Ascending aorta (tissue), 2 donors: ENCODE measurements at regions not wholly inside any gene's neighbourhood (a gene's known extent, or its start where the extent isn't known, plus 50 kb on each side); places are given as distances from the start of the nearest gene placed in this dataset.
"Not testable (repeated sequence)": the region's sequence is repeated elsewhere in the genome, so short reads cannot be mapped to it uniquely, and the experiment has no call there.

Experiments used
- DNase-seq, 2 donors: peaks; one replicate each; pipeline ENCODE4 v3.0.0-alpha.2; 2019; ENCODE audit warnings: low spot score in 2 of 2
- H3K27ac ChIP-seq, 2 donors: fragments of 200-600 bp; sonication (generic); one replicate each; pipeline ENCODE4 v1.5.1; 2016 to 2017; ENCODE audit warnings: mild to moderate bottlenecking in 1 of 2
- H3K27me3 ChIP-seq: fragments of 200-600 bp; sonication (generic); one replicate; pipeline ENCODE4 v1.5.1; 2017
- H3K36me3 ChIP-seq, 2 donors: fragments of 200-600 bp; sonication (generic); one replicate each; pipeline ENCODE4 v1.5.1; 2016
- H3K4me1 ChIP-seq, 2 donors: fragments of 200-600 bp; sonication (generic); one replicate each; pipeline ENCODE4 v1.5.1; 2016 to 2017; ENCODE audit warnings: mild to moderate bottlenecking in 1 of 2
- H3K4me3 ChIP-seq, 2 donors: fragments of 200-600 bp; sonication (generic); one replicate each; pipeline ENCODE4 v1.5.1; 2016 to 2017; ENCODE audit warnings: mild to moderate bottlenecking in 1 of 2
- H3K9me3 ChIP-seq, 2 donors: fragments of 200-600 bp; sonication (generic); one replicate each; pipeline ENCODE4 v1.5.1; 2016
- CTCF ChIP-seq, 3 experiments: fragments of 200-600 bp in 2 of 3; fragments of 450-650 bp in 1 of 3; sonication (generic) in 2 of 3; IDR thresholded peaks; one replicate each; pipeline ENCODE4 v1.5.1; 2016 to 2019; ENCODE audit warnings: antibody characterized with exemption in 3 of 3, mild to moderate bottlenecking in 1 of 3, moderate library complexity in 1 of 3
- intact Hi-C: fragments of 100-400 bp; cut with DNase I; formaldehyde crosslinking; loops from one replicate; pipeline ENCODE4 v1.15.1; 2023

- H3K9me3 ChIP-seq, result no peaks in the 10 kb centered on the region
- H3K4me3 ChIP-seq, result no peak overlapping the region
- H3K27ac ChIP-seq, result peak overlapping the region; percentile 43 to 54
- H3K4me1 ChIP-seq, result peaks cover 0 to 21% of the 10 kb centered on the region in 2 donors
- no peak for DNase-seq
- H3K36me3 ChIP-seq, result no peaks in the 10 kb centered on the region
- TF ChIP-seq CTCF (IDR thresholded peaks at IDR 0.05), result no peak
- no peaks in the 10 kb centered on the region for H3K27me3 ChIP-seq
- intact Hi-C loops, result loop anchor here (10.0 kb wide), 3 partner anchors 274 to 694 kb away; no protein-coding TSS in a partner anchor
These were observed 457.7 kb upstream of the PDE3A start for GRCh38 chr12:19910681-19911080.

- no peak for DNase-seq
- Histone ChIP-seq H3K27me3 (no peaks in the 10 kb centered on the region), H3K36me3 (no peaks in the 10 kb centered on the region), H3K4me1 (peaks cover 0 to 37% of the 10 kb centered on the region in 2 donors), H3K4me3 (no peak overlapping the region), H3K9me3 (no peaks in the 10 kb centered on the region), H3K27ac (peak overlapping the region in 1 of 2 donors; percentile 8)
- intact Hi-C loops, result loop anchor here (10.0 kb wide), 3 partner anchors 272 to 692 kb away; no protein-coding TSS in a partner anchor
- no peak for TF ChIP-seq CTCF (IDR thresholded peaks at IDR 0.05)
These were observed 455.3 kb upstream of the PDE3A start for GRCh38 chr12:19912991-19913390.

- DNase-seq, result no peak
- Histone ChIP-seq H3K4me3 (no peak overlapping the region), H3K4me1 (peaks cover 0 to 35% of the 10 kb centered on the region in 2 donors), H3K27ac (peak overlapping the region; percentile 7 to 47), H3K36me3 (no peaks in the 10 kb centered on the region), H3K9me3 (no peaks in the 10 kb centered on the region), H3K27me3 (no peaks in the 10 kb centered on the region)
- TF ChIP-seq CTCF (IDR thresholded peaks at IDR 0.05), result peak; percentile 54 to 57 (median 56)
- intact Hi-C loops, result loop anchor here (10.0 kb wide), 3 partner anchors 269 to 689 kb away; no protein-coding TSS in a partner anchor
These were observed 452.7 kb upstream of the PDE3A start for GRCh38 chr12:19915392-19916195.

- intact Hi-C loops, result loop anchor here (10.0 kb wide), 3 partner anchors 269 to 689 kb away; no protein-coding TSS in a partner anchor
- Histone ChIP-seq H3K27me3 (no peaks in the 10 kb centered on the region), H3K36me3 (no peaks in the 10 kb centered on the region), H3K4me3 (no peak overlapping the region), H3K4me1 (peaks cover 0 to 29% of the 10 kb centered on the region in 2 donors), H3K9me3 (no peaks in the 10 kb centered on the region), H3K27ac (peak overlapping the region in 1 of 2 donors; percentile 30)
- no peak for TF ChIP-seq CTCF (IDR thresholded peaks at IDR 0.05)
- no peak for DNase-seq
These were observed 452.1 kb upstream of the PDE3A start for GRCh38 chr12:19916196-19916753.

- H3K27me3 ChIP-seq, result no peaks in the 10 kb centered on the region
- DNase-seq, result no peak
- intact Hi-C loops, result loop anchor here (10.0 kb wide), 3 partner anchors 268 to 688 kb away; no protein-coding TSS in a partner anchor
- H3K9me3 ChIP-seq, result no peaks in the 10 kb centered on the region
- no peak for TF ChIP-seq CTCF (IDR thresholded peaks at IDR 0.05)
- H3K36me3 ChIP-seq, result no peaks in the 10 kb centered on the region
- peak overlapping the region in 1 of 2 donors; percentile 41 for H3K27ac ChIP-seq
- peaks cover 0 to 29% of the 10 kb centered on the region in 2 donors for H3K4me1 ChIP-seq
- H3K4me3 ChIP-seq, result no peak overlapping the region
These were observed 451.4 kb upstream of the PDE3A start for GRCh38 chr12:19916974-19917373.

- H3K9me3 ChIP-seq, intact Hi-C loops, DNase-seq, H3K27me3 ChIP-seq, H3K4me3 ChIP-seq, H3K27ac ChIP-seq, H3K36me3 ChIP-seq: not testable (repeated sequence)
- H3K4me1 ChIP-seq, result peaks cover 0 to 10% of the 10 kb centered on the region in 2 donors
These were observed 446.6 kb upstream of the PDE3A start for GRCh38 chr12:19921716-19922115.
